GM12878 (cell line): ENCODE measurements at regions not wholly inside any gene's neighbourhood (a gene's known extent, or its start where the extent isn't known, plus 50 kb on each side); places are given as distances from the start of the nearest gene placed in this dataset.

Experiments
- ATAC-seq: fragments of 200-7000 bp; cut with Tn5 transposase; 3 replicates; pipeline ENCODE4 v1.9.1; 2020; ENCODE audit warnings: mild to moderate bottlenecking, moderate library complexity
- BruUV-seq: library from RNA; stranded (reverse); fragments of 400-500 nt; replicated peaks from 2 replicates; lab custom pipeline; 2021; lab: Mats Ljungman, UMichigan
- CTCF ChIA-PET: fragments of 300-600 bp; sonication (Branson Sonifier 250); formaldehyde crosslinking; extraction: SDS; loops from one replicate; lab custom pipeline; 2021; ENCODE audit warnings: inconsistent platforms; lab: Yijun Ruan, JAX
- POLR2A ChIA-PET: fragments of 350-600 bp; formaldehyde crosslinking; extraction: SDS; loops from one replicate; lab custom pipeline; 2021; ENCODE audit warnings: inconsistent platforms; lab: Charles Lee
- RAD21 ChIA-PET: fragments of 300-600 bp; sonication (Branson Sonifier 250); formaldehyde crosslinking; loops from one replicate; lab custom pipeline; 2023; ENCODE audit warnings: antibody characterized with exemption; ENCODE audit not compliant: unreplicated experiment; lab: Charles Lee
- SMC1A ChIA-PET: fragments of 300-600 bp; sonication (Branson Sonifier 250); formaldehyde crosslinking; loops from one replicate; lab custom pipeline; 2023; ENCODE audit not compliant: unreplicated experiment, uncharacterized antibody; lab: Charles Lee
- DNase-seq: peaks from one replicate; pipeline ENCODE4 v3.0.0-alpha.2; 2011; ENCODE audit warnings: low read depth, low spot score
- FAIRE-seq: peaks from 3 replicates; lab custom pipeline; 2011; peaks lifted over from hg19 to GRCh38; lab: Jason Lieb, UNC
- H2AFZ ChIP-seq: 2 replicates; pipeline ENCODE4 v1.6.0; 2011; ENCODE audit warnings: low read depth, low read length, control low read depth; ENCODE audit not compliant: control insufficient read depth
- H3K27ac ChIP-seq: 2 replicates; pipeline ENCODE4 v1.5.1; 2011; ENCODE audit warnings: control low read depth; ENCODE audit not compliant: control insufficient read depth, insufficient read depth
- H3K27me3 ChIP-seq, 2 experiments: replicated peaks in 1 of 2; 2 replicates each; pipeline versions ENCODE4 v1.6.0 to v1.6.1; 2011; ENCODE audit warnings: low read length in 1 of 2; ENCODE audit not compliant: control insufficient read depth in 2 of 2, insufficient read depth in 2 of 2
- H3K36me3 ChIP-seq, 2 experiments: 2 replicates each; pipeline ENCODE4 v1.5.1; 2011; ENCODE audit warnings: low read length in 1 of 2; ENCODE audit not compliant: control insufficient read depth in 2 of 2, insufficient read depth in 2 of 2
- H3K4me1 ChIP-seq: 2 replicates; pipeline ENCODE4 v1.6.1; 2011; ENCODE audit warnings: mild to moderate bottlenecking, low read length, moderate library complexity, mixed read lengths; ENCODE audit not compliant: control insufficient read depth, insufficient read depth
- H3K4me2 ChIP-seq: 2 replicates; pipeline ENCODE4 v1.6.0; 2011; ENCODE audit warnings: control low read depth; ENCODE audit not compliant: control insufficient read depth, insufficient read depth
- H3K4me3 ChIP-seq: fragments of 200-600 bp; sonication (generic); 2 replicates; pipeline ENCODE4 v1.5.1; 2016
- H3K79me2 ChIP-seq: 2 replicates; pipeline ENCODE4 v1.6.0; 2011; ENCODE audit warnings: low read length; ENCODE audit not compliant: control insufficient read depth, insufficient read depth
- H3K9ac ChIP-seq: 2 replicates; pipeline ENCODE4 v1.8.0; 2011; ENCODE audit warnings: low read length, control low read depth, mixed read lengths; ENCODE audit not compliant: control insufficient read depth, insufficient read depth
- H3K9me3 ChIP-seq: replicated peaks from 3 replicates; pipeline ENCODE4 v1.5.1; 2011; ENCODE audit warnings: mild to moderate bottlenecking, low read length; ENCODE audit not compliant: control insufficient read depth, insufficient read depth
- H4K20me1 ChIP-seq: 2 replicates; pipeline ENCODE4 v1.6.0; 2011; ENCODE audit not compliant: control insufficient read depth, insufficient read depth
- ASH2L ChIP-seq: fragments of 300-600, 200-600 bp; sonication (generic); IDR thresholded peaks from 2 replicates; pipeline ENCODE4 v1.6.1; 2017; ENCODE audit warnings: low read depth, mild to moderate bottlenecking, borderline replicate concordance
- BCLAF1 ChIP-seq: fragments of 450-650 bp; IDR thresholded peaks from 2 replicates; pipeline ENCODE4 v1.6.1; 2017; ENCODE audit warnings: antibody characterized with exemption, mild to moderate bottlenecking, moderate library complexity
- CBX3 ChIP-seq: fragments of 200-600 bp; sonication (generic); IDR thresholded peaks from 2 replicates; pipeline ENCODE4 v1.6.1; 2016; ENCODE audit warnings: low read depth, borderline replicate concordance
- EED ChIP-seq: sonication (generic); IDR thresholded peaks from 2 replicates; pipeline ENCODE4 v1.6.1; 2016; ENCODE audit warnings: antibody characterized with exemption, low read depth
- GABPA ChIP-seq: IDR thresholded peaks from 2 replicates; pipeline ENCODE4 v1.6.1; 2014; ENCODE audit warnings: antibody characterized with exemption, low read depth, mild to moderate bottlenecking, inconsistent platforms
- JUNB ChIP-seq: IDR thresholded peaks from 2 replicates; pipeline ENCODE4 v1.6.1; 2016; ENCODE audit warnings: antibody characterized with exemption, mild to moderate bottlenecking
- KDM1A ChIP-seq: fragments of 200-600 bp; sonication (generic); IDR thresholded peaks from 2 replicates; pipeline ENCODE4 v1.6.1; 2016; ENCODE audit warnings: borderline replicate concordance
- USF2 ChIP-seq: IDR thresholded peaks from 2 replicates; pipeline ENCODE4 v1.6.1; 2011; ENCODE audit warnings: low read depth, low read length, improper control_type of control experiment, borderline replicate concordance
- ZNF622 ChIP-seq: fragments of 450-650 bp; IDR thresholded peaks from 2 replicates; pipeline ENCODE4 v1.6.1; 2017; ENCODE audit warnings: mild to moderate bottlenecking, inconsistent platforms
- whole genome bisulfite sequencing: methylation state at CpG from one replicate; pipeline ENCODE4 v1.1.6; 2016; ENCODE audit warnings: low lambda C conversion rate; ENCODE audit not compliant: insufficient replicate concordance, insufficient coverage; ENCODE audit errors: missing lambda C conversion rate; 5-methylcytosine and 5-hydroxymethylcytosine counted together
- in situ Hi-C: fragments of 300-500 bp; cut with MboI; formaldehyde crosslinking; loops from 9 replicates; pipeline ENCODE4 v1.14.3; 2018; ENCODE audit warnings: mixed read lengths
- intact Hi-C: fragments of 100-400 bp; cut with micrococcal nuclease; formaldehyde crosslinking; loops from one replicate; pipeline ENCODE4 v1.14.2; 2022; ENCODE audit not compliant: unreplicated experiment

GRCh38 chr3:94561094-94561493 is 498.2 kb downstream of the NSUN3 start:
- FAIRE-seq (no peak), DNase-seq (no peak), ATAC-seq (no peak)
- no TSS peak for BruUV-seq
- Histone ChIP-seq H3K4me2 (no peak overlapping the region), H4K20me1 (no peaks in the 10 kb centered on the region), H2AFZ (no peak overlapping the region), H3K27ac (no peak overlapping the region), H3K27me3 (no peaks in the 10 kb centered on the region), H3K36me3 (no peaks in the 10 kb centered on the region), H3K79me2 (no peaks in the 10 kb centered on the region), H3K9ac (no peak overlapping the region), H3K9me3 (no peaks in the 10 kb centered on the region), H3K4me3 (no peak overlapping the region), H3K4me1 (no peaks in the 10 kb centered on the region)
- ChIA-PET SMC1A (no interaction called here), POLR2A (no interaction called here), CTCF (no interaction called here), RAD21 (no interaction called here)
- TF ChIP-seq KDM1A = no peak
- TF ChIP-seq ZNF622 = no peak
- no peak for TF ChIP-seq EED
- no peak for TF ChIP-seq BCLAF1
- TF ChIP-seq JUNB = no peak
- no peak for TF ChIP-seq ASH2L
- in situ Hi-C loops = no loop called here
- 0% methylated on average over 3 of the region's 3 CpGs for WGBS
- intact Hi-C loops = no loop called here

GRCh38 chr3:94564247-94564646 is 501.4 kb downstream of the NSUN3 start:
- no peaks in the 10 kb centered on the region for H3K4me1 ChIP-seq
- no peak overlapping the region for H2AFZ ChIP-seq
- in situ Hi-C loops (no loop called here), intact Hi-C loops (no loop called here)
- WGBS = 31% methylated on average over 1 of the region's 1 CpG
- no peak overlapping the region for H3K4me3 ChIP-seq
- no peaks in the 10 kb centered on the region for H3K9me3 ChIP-seq
- BruUV-seq = no TSS peak
- RAD21 ChIA-PET = no interaction called here
- DNase-seq = no peak
- H4K20me1 ChIP-seq = no peaks in the 10 kb centered on the region
- no peak for FAIRE-seq
- no peaks in the 10 kb centered on the region for H3K36me3 ChIP-seq
- H3K27ac ChIP-seq = no peak overlapping the region
- SMC1A ChIA-PET = no interaction called here
- no peak for ATAC-seq
- no peaks in the 10 kb centered on the region for H3K79me2 ChIP-seq
- CTCF ChIA-PET = no interaction called here
- TF ChIP-seq GABPA = no peak
- no peak for TF ChIP-seq USF2
- no peak for TF ChIP-seq CBX3
- no peaks in the 10 kb centered on the region for H3K27me3 ChIP-seq
- POLR2A ChIA-PET = no interaction called here
- no peak overlapping the region for H3K4me2 ChIP-seq
- H3K9ac ChIP-seq = no peak overlapping the region
